SJSA1 (cell line): ENCODE measurements at regions not wholly inside any gene's neighbourhood (a gene's known extent, or its start where the extent isn't known, plus 50 kb on each side); places are given as distances from the start of the nearest gene placed in this dataset.
"Not testable (repeated sequence)": the region's sequence is repeated elsewhere in the genome, so short reads cannot be mapped to it uniquely, and the experiment has no call there.

Source experiments
- DNase-seq, 2 experiments: peaks; one replicate each; pipeline ENCODE4 v3.0.0-alpha.2; 2015 to 2020; ENCODE audit warnings: low spot score in 2 of 2, low read depth in 1 of 2
- H3K27ac ChIP-seq: fragments of 250-450 bp; sonication (Bioruptor Pico); 2 replicates; pipeline ENCODE4 v1.5.1; 2020; ENCODE audit warnings: mild to moderate bottlenecking, moderate library complexity
- H3K27me3 ChIP-seq: fragments of 250-450 bp; sonication (Bioruptor Pico); replicated peaks from 2 replicates; pipeline ENCODE4 v1.5.1; 2020; ENCODE audit warnings: mild to moderate bottlenecking, moderate library complexity
- H3K36me3 ChIP-seq: fragments of 250-450 bp; sonication (Bioruptor Pico); 2 replicates; pipeline ENCODE4 v1.5.1; 2020; ENCODE audit warnings: mild to moderate bottlenecking
- H3K4me1 ChIP-seq: fragments of 250-450 bp; sonication (Bioruptor Pico); replicated peaks from 2 replicates; pipeline ENCODE4 v1.6.1; 2021; ENCODE audit warnings: mild to moderate bottlenecking
- H3K4me3 ChIP-seq: fragments of 250-450 bp; sonication (Bioruptor Pico); 2 replicates; pipeline ENCODE4 v1.5.1; 2020; ENCODE audit warnings: mild to moderate bottlenecking
- H3K9me3 ChIP-seq: fragments of 250-450 bp; sonication (Bioruptor Pico); replicated peaks from 2 replicates; pipeline ENCODE4 v1.5.1; 2020; ENCODE audit warnings: mild to moderate bottlenecking

DNA sequence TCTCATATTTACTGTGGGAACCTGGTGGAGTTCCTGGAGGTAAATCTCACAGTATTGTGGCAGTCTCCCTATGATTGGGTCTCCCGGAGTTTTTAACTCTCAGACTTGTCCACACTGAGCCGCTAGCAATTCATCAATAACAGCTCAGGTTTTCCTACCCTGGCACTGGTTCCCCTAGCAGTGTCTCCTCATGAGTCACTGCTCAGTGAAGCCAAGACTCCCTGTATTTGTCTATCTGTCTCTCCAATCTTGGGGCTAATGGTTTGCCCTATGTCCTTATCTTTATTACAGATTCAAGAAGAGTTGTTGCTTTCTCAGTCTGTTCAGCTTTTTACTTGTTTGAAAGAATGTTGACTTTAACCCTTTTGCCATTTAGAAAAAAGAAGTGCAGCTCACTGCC is 176.7 kb upstream of the FGF10 start:
- Histone ChIP-seq H3K27me3 (no peaks in the 10 kb centered on the region), H3K27ac (no peak overlapping the region), H3K4me1 (no peaks in the 10 kb centered on the region), H3K9me3 (no peaks in the 10 kb centered on the region), H3K4me3 (no peak overlapping the region), H3K36me3 (no peaks in the 10 kb centered on the region)
- DNase-seq = no peak

- H3K4me1 ChIP-seq = no peaks in the 10 kb centered on the region
- DNase-seq = no peak
These were observed 176.1 kb upstream of the FGF10 start for GRCh38 chr5:44565360-44565759.

GRCh38 chr5:44546286-44546685 is 157.1 kb upstream of the FGF10 start:
- Histone ChIP-seq H3K36me3 (no peaks in the 10 kb centered on the region), H3K27ac (no peak overlapping the region), H3K9me3 (0 out of 2 replicates have a peak, but pooled peaks cover 2% of the 10 kb centered on the region), H3K4me3 (no peak overlapping the region), H3K4me1 (no peaks in the 10 kb centered on the region), H3K27me3 (no peaks in the 10 kb centered on the region)
- DNase-seq = no peak

More at GRCh38 chr5:44565360-44565759, 176.1 kb upstream of the FGF10 start:
- Histone ChIP-seq H3K27me3 (no peaks in the 10 kb centered on the region), H3K36me3 (no peaks in the 10 kb centered on the region), H3K4me3 (no peak overlapping the region), H3K27ac (no peak overlapping the region), H3K9me3 (no peaks in the 10 kb centered on the region)

DNA sequence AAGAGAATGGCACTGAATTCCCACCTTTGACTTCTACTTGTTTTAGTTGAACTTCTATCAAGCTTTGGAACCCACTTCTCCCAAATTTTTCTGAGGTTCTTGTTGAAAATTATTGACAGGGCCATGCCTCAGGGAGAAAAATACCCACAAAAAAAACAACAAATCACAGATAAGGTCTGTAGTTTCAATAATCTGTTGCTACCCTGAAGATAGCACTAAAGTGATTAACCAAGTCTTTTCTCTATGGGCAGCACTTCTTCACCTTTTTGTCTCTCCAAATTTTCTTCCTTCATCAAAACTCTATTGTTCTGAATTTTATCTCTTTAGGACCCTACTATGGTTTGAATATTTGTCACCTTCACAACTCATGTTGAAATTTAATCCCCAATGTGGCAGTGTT is 154.3 kb upstream of the FGF10 start:
- H3K9me3 ChIP-seq = 0 out of 2 replicates have a peak, but pooled peaks cover 2% of the 10 kb centered on the region
- no peaks in the 10 kb centered on the region for H3K27me3 ChIP-seq
- DNase-seq = no peak
- no peak overlapping the region for H3K27ac ChIP-seq
- H3K36me3 ChIP-seq = no peaks in the 10 kb centered on the region
- H3K4me1 ChIP-seq = no peaks in the 10 kb centered on the region
- no peak overlapping the region for H3K4me3 ChIP-seq

DNA sequence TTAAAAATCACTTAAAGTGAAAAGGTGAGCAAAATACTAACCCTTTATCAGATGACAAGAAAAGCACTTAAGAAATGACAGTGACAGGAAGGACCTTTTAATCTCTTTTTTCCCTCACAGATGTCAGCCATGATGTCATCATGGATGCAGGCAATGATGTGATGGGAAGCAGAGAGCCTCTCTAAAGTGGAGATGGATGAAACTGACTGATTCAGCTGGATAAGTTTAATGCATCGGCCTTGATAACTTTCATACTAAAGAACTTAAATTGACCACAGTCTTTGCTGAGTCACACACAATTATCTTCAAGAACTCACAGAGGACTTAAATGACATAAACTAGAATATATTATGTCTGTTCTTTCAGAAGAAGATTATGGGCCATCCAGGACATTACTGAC is 153.2 kb upstream of the FGF10 start:
- H3K36me3 ChIP-seq = no peaks in the 10 kb centered on the region
- no peaks in the 10 kb centered on the region for H3K4me1 ChIP-seq
- H3K4me3 ChIP-seq = no peak overlapping the region
- no peaks in the 10 kb centered on the region for H3K27me3 ChIP-seq
- no peak overlapping the region for H3K27ac ChIP-seq
- 0 out of 2 replicates have a peak, but pooled peaks cover 2% of the 10 kb centered on the region for H3K9me3 ChIP-seq
- no peak for DNase-seq

- Histone ChIP-seq H3K36me3 (no peaks in the 10 kb centered on the region), H3K4me3 (no peak overlapping the region), H3K27ac (no peak overlapping the region), H3K4me1 (no peaks in the 10 kb centered on the region), H3K27me3 (no peaks in the 10 kb centered on the region), H3K9me3 (0 out of 2 replicates have a peak, but pooled peaks cover 2% of the 10 kb centered on the region)
- DNase-seq = no peak
These were observed 150.3 kb upstream of the FGF10 start for GRCh38 chr5:44539602-44539919.

DNA sequence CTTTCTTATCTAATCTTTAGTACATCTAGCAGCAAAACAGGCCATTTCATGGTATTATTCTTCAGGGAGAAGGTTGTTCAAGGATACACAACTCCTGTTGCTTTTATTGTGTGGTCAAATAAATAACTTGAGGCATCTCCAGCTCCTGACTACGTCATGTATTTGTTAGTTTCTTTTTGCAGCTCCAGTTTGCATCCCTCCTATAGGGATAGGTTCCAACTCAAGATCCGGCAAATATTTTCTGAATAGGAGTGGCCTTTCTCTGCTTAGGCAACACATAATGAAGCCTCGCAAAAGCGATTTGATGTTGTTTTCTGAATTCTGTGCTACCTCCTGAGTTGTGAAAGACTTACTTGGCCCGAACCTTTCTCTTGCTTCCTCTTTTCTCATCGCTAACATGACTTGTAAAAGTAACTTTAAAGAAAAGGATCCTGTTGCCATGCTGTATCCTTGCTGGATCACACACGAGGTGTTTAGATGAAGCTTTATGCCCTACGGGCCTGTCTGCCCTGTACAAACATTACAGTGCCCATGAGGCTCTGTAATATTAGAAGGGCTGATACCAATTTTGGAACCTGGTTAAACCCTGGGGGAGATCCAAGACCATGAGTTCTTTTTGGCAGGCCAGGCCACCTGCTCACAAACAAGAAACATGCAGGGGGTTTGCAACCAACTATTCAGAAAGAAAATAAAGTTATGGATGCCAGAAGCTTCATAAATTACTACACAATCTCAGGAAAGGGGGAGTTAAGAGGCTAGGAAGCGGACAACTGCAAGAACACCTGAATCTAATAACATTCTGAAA is 149.8 kb upstream of the FGF10 start:
- Histone ChIP-seq H3K4me1 (no peaks in the 10 kb centered on the region), H3K27me3 (no peaks in the 10 kb centered on the region), H3K36me3 (no peaks in the 10 kb centered on the region), H3K27ac (no peak overlapping the region), H3K4me3 (no peak overlapping the region), H3K9me3 (0 out of 2 replicates have a peak, but pooled peaks cover 2% of the 10 kb centered on the region)
- no peak for DNase-seq

DNA sequence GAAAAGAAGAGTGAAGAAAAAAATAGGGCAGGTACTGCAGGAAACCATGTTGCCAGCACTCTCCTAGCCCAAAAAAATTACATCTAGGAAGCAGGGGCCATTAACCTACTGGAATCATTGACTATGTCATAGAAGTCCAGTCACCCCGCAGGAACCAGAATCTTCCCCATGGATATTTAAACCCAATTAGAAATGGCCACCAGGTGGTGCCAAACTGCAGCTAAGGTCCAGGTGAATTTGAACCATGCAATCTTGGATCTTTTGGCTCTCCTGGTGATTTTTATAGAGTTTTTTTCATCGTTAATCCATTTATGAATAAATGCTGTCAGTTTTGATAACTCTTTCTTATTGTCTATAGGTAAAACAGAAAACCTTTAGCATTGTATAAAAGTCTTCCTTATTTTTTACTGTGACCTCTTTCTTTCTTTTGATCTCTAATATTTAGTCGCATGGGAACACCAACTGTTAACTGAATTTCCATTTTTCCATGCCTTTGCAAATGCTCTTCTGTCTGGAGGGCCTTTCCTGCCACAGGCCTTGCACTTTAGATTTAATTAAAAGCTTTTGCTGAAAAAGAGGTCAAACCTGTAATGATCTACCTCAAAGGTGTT is 147.5 kb upstream of the FGF10 start:
- H3K4me3 ChIP-seq = no peak overlapping the region
- H3K9me3 ChIP-seq = no peaks in the 10 kb centered on the region
- H3K36me3 ChIP-seq = no peaks in the 10 kb centered on the region
- no peaks in the 10 kb centered on the region for H3K27me3 ChIP-seq
- no peaks in the 10 kb centered on the region for H3K4me1 ChIP-seq
- H3K27ac ChIP-seq = no peak overlapping the region
- peak in 1 of 2 experiments; percentile 14 for DNase-seq

- Histone ChIP-seq H3K27ac (no peak overlapping the region), H3K4me1 (no peaks in the 10 kb centered on the region), H3K9me3 (no peaks in the 10 kb centered on the region), H3K4me3 (no peak overlapping the region), H3K36me3 (no peaks in the 10 kb centered on the region), H3K27me3 (no peaks in the 10 kb centered on the region)
- no peak for DNase-seq
These were observed 146.4 kb upstream of the FGF10 start for GRCh38 chr5:44535621-44536020.

DNA sequence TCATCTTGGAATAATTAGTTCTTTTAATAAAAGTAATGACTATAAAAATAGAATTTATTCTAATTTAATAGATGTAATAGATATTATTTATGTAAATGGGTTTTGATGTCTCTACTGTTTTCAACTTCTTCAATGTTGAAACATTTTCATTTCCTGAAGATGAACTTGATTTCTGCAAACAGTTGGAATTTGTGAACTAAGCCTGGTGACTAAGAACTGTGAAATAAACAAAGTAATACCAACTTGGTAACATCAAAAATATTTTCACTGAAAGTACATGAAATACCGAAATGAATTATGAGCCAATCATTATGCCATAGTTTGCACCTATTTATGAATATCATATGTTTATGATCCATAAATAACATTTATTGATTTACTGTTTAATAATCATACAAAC is 143.8 kb upstream of the FGF10 start:
- Histone ChIP-seq H3K4me3 (no peak overlapping the region), H3K27me3 (no peaks in the 10 kb centered on the region), H3K27ac (no peak overlapping the region), H3K9me3 (no peaks in the 10 kb centered on the region; the same call in 1 of the 2 replicates), H3K4me1 (no peaks in the 10 kb centered on the region), H3K36me3 (no peaks in the 10 kb centered on the region)
- no peak for DNase-seq

DNA sequence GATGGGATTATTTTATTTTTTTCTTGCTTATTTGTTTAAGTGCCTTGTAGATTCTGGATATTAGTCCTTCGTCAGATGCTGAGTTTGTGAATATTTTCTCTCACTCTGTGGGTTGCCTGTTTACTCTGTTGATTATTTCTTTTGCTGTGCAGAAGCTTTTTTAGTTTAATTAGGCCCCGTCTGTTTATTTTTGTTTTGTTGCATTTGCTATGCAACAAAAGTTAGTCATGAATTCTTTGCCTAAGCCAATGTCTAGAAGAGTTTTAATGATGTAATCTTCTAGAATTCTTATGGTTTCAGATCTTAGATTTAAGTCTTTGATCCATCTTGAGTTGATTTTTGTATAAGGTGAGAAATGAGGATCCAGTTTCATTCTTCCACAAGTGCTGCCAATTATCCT is 142.5 kb upstream of the FGF10 start:
- not testable (repeated sequence) for H3K4me3 ChIP-seq, DNase-seq, H3K4me1 ChIP-seq, H3K36me3 ChIP-seq, H3K27me3 ChIP-seq, H3K27ac ChIP-seq, H3K9me3 ChIP-seq

DNA sequence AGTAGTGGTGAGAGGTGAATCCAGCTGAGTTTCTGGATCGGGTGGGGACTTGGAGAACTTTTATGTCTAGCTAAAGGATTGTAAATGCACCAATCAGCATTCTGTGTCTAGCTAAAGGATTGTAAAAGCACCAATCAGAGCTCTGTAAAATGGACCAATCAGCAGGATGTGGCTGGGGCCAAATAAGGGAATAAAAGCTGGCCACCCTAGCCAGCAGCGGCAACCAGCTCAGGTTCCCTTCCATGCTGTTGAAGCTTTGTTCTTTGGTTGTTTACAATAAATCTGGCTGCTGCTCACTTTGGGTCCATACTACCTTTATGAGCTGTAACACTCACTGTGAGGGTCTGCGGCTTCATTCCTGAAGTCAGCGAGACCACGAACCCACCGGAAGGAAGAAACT is 141.6 kb upstream of the FGF10 start:
- H3K27ac ChIP-seq, DNase-seq, H3K9me3 ChIP-seq, H3K27me3 ChIP-seq, H3K36me3 ChIP-seq, H3K4me3 ChIP-seq, H3K4me1 ChIP-seq: not testable (repeated sequence)

DNA sequence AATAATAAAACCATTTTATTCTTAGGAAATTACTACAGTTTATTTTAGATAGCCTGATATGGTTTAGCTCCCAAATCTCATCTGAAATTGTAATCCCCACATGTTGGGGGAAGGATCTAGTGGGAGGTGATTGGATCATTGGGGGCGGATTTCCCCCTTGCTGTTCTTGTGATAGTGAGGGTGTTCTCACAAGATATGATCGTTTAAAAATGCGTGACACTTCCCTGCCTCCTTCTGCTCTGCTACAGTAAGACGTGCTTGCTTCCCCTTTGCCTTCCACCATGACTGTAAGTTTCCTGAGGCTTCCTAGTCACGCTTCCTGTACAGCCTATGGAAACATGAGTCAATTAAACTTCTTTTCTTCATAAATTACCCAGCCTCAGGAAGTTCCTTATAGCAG is 122.4 kb upstream of the FGF10 start:
- Histone ChIP-seq H3K9me3 (no peaks in the 10 kb centered on the region), H3K4me1 (no peaks in the 10 kb centered on the region), H3K4me3 (no peak overlapping the region), H3K27ac (no peak overlapping the region), H3K36me3 (no peaks in the 10 kb centered on the region), H3K27me3 (no peaks in the 10 kb centered on the region)
- DNase-seq = no peak

- H3K36me3 ChIP-seq = no peaks in the 10 kb centered on the region
- no peak for DNase-seq
- no peaks in the 10 kb centered on the region for H3K27me3 ChIP-seq
- H3K27ac ChIP-seq = no peak overlapping the region
- no peaks in the 10 kb centered on the region for H3K9me3 ChIP-seq
- no peaks in the 10 kb centered on the region for H3K4me1 ChIP-seq
- no peak overlapping the region for H3K4me3 ChIP-seq
These were observed 117.3 kb upstream of the FGF10 start for GRCh38 chr5:44506561-44506960.
